ENCODE measurements at regions not wholly inside any gene's neighbourhood (a gene's known extent, or its start where the extent isn't known, plus 50 kb on each side); places are given as distances from the start of the nearest gene placed in this dataset.
"Not testable (repeated sequence)": the region's sequence is repeated elsewhere in the genome, so short reads cannot be mapped to it uniquely, and the experiment has no call there.

DNA sequence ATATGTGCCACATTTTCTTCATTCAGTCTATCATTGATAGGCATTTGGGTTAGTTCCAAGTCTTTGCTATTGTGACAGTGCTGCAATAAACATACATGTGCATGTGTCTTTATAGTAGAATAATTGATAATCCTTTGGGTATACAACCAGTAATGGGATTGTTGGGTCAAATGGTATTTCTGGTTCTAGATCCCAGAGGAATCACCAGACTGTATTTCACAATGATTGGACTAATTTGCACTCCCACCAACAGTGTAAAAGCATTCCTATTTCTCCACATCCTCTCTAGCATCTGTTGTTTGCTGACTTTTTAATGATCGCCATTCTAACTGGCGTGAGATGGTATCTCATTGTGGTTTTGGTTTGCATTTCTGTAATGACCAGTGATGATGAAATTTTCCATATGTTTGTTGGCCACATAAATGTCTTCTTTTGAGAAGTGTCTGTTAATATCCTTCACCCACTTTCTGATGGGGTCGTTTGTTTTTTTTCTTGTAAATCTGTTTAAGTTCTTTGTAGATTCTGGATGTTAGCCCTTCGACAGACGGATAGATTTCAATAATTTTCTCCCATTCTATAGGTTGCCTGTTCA, 801.3 kb upstream of the ADAMTS5 start:
- not testable (repeated sequence) for DNase-seq (ENCODE audit: low spot score)

DNA sequence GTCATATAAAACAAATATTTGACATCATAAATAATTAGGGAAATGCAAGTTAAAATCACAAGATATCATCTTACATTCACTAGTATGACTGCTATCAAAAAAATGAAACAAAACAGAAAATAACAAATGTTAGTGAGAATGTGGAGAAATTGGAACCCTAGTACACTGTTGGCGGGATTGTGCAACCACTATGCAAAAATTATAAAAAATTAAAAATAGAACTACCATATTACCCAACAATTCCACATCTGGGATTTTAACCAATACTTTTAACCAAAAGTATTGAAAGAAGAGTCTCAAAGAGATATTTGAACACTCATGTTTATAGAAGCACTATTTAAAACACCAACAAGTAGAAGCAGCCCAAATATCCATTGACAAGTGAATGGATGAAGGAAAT, 797.2 kb upstream of the ADAMTS5 start:
- no peak for DNase-seq (ENCODE audit: low spot score)

DNA sequence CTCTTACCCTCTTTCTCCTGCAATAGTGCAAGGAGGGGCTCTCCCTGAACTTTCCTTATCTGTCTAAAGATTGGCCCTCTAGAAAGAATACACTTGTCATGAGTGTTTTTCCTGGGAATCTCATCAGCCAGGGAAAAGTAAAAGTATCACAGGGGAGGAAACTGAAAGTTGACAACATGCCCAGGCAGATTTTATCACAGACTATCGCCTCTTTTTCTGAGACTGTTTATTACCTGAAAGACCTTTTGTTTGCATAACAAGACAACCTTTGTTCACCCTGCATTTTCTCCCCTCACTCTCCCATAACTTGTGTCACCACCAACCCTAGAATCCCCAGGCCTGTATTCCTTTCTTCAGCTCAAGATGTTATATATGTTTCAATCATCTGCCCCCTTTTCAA, 794.7 kb upstream of the ADAMTS5 start:
- DNase-seq (ENCODE audit: low spot score) = no peak

DNA sequence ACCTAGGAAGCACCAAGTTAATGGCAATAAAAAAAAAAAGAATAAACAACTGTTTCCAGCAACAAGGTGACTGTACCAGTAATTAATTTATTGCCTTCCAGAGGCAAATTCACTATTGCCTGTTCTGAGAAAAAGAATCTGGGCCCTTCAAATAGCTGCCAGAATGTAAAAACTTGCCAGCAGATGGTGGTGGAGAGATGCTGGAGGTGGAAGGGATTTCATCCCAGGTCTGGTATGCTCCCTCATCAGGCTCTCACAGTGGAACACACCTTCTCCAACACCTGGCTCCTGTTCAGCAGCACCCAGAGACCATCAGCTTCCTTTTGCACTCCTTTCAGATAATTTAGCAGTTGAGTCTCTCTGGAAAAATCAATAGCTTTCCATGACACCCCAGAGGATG, 792.9 kb upstream of the ADAMTS5 start:
- no peak for DNase-seq (ENCODE audit: low spot score)

DNA sequence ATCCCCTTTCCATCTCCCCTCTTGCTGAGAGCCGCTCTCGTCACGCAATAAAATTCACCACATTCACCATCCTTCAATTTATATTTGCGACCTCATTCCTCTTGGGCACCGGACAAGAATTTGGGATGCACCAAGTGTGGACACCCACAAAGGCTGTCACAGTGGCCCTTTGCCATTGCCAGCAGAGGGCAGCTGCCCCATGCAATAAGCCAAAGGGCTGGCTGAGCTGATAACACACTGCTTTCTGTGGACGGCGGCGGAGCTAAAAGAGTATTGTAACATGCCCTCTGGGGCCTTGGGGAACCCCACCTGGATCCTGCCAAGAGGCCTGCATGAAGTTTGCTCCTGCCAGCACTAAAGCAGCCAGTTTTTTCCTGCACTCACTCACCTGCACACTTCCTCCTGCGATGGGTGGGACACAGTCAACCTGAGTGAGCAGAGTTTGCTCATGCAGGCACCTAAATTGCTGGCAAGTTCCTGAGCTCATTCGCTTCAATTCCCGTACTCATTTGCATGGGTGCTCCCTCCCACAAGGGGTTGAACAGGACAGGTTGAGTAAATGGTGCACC, 792.3 kb upstream of the ADAMTS5 start:
- DNase-seq (ENCODE audit: low spot score) = no peak

DNA sequence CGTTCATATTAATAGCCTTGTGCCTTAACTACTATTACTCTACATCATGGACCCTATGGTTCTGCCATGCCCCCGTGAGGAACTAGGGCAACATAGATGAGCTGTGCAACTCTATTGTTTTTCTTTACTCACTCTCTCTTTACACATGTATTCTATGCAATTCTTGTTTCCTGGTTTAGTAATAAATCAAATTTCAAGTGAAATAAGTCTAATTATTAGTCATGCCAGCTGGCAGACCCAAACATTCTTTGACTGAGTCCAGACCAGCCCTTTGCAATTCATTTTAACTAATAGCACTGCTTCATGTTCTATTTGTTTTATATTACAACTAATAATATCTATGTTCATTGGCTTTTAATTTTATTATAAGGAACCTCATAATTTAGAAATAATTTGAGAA, 789.3 kb upstream of the ADAMTS5 start:
- no peak for DNase-seq (ENCODE audit: low spot score)

DNA sequence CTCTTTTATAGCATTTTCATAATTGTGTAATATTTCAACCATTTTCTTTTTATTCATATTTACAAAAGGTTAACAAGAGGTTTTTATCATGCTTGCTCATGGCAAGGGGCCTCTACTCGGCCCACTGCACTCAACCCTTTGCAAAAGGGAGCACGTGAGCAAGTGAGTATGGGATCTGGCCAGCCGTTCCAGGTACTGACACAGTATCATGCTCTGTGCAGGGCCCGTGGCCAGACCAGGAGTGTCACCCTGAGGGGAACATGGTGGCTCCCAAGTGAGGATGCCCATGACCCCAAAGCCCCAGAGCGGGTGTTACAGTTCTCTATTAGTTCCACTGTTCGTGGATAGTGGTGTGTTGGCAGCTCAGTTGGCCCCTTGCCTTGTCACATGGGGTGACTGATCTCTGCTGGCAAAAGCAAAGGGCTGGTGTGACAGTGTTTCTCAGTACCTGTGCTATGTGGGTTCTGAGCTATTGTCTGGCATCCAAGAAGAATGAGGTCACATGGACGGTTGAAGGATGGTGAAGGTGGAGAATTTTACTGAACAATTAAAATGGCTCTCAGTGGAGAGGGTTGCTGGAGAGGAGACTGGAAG, 777.2 kb upstream of the ADAMTS5 start:
- DNase-seq (ENCODE audit: low spot score) = no peak

DNA sequence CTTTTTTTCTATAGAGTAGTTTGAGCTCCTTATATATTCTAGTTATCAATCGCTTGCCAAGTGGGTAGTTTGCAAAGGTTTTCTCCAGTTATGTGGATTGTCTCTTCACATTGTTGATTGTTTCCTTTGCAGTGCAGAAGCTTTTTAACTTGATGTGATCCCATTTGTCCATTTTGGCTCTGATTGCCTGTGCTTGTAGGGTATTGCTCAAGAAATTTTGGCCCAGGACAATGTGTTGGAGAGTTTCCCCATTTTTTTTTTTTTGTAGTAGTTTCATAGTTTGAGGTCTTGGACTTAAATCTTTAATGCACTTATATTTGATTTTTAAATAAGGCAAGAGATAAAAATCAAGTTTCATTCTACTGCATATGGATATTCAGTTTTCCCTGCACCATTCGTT, 774.8 kb upstream of the ADAMTS5 start:
- no peak for DNase-seq (ENCODE audit: low spot score)

DNA sequence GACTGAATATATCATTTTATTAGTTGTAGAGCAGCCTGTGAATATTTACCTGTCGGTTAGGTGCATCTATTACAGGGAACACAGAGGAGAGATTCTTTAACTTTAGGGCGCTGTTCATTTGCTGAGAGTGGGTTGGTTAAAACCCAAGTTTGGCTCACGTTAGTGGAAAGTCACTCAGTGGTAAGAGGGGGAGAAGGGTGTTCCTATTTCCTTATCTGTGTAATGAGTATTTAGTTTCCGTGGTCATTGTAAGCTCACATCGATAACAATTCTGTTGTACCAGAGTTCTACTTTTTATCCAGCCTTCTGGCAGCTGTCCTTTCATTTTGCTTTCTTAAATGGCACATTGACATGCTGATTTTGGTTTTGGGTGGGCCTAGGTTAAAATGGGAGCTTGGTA, 773.2 kb upstream of the ADAMTS5 start:
- no peak for DNase-seq (ENCODE audit: low spot score)

DNA sequence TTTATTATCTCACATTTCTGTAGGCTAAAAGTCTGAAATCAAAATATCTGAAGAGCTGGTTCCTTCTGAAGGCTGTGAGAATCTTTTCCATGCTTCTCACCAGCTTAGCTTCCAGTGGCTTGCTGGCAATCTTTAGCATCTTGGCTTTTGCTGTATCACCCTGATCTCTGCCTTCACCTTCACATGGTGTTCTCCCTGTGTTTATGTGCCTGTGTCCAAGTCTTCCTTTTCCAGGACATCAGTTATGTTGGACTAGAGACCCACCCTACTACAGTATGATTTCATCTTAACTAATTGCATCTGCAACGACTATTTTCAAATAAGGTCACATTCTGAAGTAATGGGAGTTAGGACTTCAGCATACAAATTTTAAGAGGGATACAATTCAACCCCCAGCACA, 772.3 kb upstream of the ADAMTS5 start:
- DNase-seq (ENCODE audit: low spot score) = no peak

DNA sequence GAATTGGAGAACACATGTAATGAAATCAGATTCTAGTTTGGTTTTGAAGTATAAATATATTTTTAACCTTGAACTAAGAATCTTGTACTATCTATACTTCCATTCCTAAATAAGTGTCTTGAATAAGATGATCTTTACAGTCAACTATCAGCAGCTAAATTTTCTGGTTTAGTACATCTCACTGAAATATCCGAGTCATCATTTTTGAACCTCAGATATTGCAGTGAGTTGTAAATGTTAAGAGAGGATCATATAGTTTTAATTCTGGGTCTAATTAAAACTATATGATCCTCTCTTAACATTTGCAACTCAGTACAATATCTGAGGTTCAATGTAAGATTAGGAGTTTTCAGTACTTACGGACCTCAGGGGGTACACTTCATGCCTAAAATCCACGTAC, 768.8 kb upstream of the ADAMTS5 start:
- DNase-seq (ENCODE audit: low spot score) = no peak

DNA sequence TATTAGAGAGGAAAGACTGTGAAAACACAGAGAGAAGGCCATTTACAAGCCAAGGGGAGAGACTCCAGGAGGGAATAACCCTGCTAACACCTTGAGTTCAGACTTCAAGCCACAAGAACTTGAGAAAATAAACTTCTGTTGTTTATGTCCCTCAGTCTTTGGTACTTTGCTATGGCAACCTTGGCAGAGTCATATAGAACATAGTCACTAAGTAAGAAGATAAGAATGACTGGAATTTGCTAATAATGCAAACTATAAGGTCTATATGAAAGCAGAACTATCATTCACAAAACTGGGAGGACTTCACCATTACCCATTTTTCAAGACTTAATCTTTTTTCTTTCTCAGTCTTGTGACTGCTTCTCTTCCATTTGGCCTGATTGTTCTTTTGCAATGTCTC, 767.3 kb upstream of the ADAMTS5 start:
- no peak for DNase-seq (ENCODE audit: low spot score)

DNA sequence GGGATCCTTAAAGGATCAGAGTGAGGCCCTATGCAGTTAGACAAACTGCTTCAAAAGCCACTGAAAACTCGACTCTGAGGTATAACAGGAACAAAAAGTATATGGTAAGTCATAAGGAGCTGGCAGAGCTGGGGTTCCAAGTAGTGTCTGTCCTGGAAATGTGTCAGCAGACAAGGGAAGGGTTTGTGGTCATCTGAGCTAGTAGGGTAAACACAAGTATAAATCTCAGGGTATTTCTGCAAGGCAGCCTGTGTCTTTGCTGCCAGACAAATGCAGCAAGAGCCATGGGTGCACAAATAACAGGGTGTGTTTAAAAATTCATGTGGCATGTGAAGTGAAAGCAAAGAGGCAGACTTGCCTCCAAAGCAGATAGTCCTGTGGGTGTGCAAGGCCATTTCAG, 759.0 kb upstream of the ADAMTS5 start:
- DNase-seq (ENCODE audit: low spot score) = no peak

DNA sequence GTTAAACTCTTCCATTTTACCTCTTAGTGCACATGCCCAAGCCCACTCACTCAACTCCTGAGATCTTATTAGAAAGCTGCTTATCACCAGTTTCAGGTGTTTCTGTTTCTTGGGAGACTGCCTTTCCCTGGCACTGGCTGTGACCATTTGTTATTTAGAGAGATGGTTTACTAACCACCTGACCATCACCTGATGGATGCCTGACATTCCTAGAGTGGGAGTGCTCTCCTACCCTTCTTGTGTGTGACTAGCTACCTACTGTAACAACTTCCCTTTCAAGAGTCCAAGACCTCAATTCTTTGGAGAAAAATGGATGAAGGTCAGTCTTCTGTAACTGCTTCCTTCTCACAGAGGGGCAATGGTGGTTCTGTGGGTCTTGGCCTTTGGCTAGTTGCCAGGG, 755.2 kb upstream of the ADAMTS5 start:
- no peak for DNase-seq (ENCODE audit: low spot score)

DNA sequence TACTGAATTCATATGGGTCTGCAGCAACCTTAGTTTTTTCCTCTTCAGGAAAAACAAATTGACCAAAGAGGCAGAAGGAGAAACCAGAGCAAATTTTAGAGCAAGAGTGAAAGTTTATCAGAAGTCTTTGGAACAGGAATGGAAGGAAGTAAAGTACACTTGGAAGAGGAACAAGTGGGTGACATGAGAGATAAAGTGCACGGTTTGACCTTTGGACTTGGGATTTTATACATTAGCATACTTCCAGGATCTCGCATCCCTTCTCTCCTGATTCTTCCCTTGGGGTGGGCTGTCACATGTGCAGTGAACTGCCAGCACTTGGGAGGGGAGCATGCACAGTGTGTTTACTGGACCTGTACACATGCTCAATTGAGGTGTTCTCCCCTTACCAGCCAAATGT, 754.8 kb upstream of the ADAMTS5 start:
- DNase-seq (ENCODE audit: low spot score) = no peak

DNA sequence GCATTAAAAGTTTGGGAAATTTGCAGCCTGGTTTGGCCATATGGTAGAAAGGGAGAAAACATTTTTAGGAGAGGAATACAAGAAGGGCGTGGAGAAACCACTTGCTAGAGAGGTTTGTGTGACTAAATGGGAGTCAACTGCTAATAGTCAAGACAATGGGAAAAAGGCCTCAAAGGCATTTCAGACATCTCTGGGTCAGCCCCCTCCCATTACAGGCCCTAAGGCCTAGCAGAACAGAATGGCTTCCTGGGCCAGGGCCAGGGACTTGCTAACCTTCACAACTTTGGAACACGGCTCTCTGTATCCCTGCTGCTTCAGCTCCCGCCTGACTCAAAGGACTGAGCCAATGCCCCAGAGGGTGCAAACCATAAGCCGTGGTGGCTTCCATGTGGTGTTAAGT, 752.3 kb upstream of the ADAMTS5 start:
- DNase-seq (ENCODE audit: low spot score) = no peak

DNA sequence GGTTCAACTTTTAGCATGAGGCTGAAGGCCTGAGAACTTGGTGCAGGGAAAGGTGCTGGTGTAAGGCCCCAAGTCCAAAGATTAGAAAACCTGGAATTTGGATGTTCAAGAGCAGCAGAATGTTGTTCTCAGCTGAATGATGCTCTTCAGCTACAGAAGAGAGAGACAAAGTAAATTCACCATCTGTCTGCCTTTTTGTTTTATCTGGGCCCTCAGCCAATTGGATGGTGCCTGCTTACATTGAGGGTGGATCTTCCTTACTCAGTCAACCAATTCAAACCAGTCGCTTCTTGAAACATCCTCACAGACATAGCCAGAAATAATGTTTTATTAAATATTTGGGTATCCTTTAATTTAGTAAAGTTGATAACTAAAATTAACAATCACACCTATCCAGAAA, 748.2 kb upstream of the ADAMTS5 start:
- DNase-seq (ENCODE audit: low spot score) = no peak

DNA sequence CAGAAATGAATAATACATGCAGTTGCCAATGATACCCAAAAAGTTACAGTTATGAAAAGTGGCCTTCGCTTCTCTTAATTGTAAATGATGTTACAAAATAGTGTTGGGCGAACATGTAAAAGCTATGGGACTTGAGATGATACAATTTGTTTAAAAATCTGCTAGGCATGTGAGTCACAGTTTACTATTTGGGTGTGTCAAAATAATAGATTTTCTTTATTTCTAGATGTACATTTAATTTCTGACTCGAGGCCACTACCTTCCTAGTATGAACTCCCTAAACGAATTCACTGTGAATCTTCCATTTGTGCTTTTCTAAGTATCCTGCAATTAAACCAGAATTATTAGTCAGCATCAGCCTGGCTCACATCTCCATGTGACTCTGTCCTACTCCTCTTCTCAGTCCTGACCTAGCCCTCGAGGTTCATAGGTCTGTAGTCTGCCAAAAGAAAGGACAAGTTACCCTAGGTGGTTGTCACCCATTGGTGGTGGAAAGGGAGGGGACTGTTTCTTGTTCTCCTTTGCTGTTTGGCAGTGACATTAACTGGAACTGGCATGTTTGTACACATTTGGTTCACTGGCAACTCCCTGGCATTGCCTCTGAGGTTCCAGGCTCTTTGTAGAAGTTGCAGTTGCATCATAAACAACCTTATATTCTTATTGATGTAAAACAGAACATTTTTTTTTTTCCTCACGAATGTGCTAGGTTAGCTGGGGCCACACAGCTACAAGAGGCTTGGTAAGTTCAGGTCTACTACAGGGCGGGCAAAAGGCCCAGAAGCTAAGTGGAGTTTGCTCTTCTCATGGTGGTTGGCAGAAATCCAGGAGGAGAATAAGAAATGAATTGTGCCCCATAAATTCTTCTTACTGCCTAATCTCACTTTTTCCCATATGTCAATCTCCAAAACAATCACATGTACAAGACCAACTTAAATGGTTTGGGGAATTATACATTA, 746.5 kb upstream of the ADAMTS5 start:
- DNase-seq (ENCODE audit: low spot score) = no peak

DNA sequence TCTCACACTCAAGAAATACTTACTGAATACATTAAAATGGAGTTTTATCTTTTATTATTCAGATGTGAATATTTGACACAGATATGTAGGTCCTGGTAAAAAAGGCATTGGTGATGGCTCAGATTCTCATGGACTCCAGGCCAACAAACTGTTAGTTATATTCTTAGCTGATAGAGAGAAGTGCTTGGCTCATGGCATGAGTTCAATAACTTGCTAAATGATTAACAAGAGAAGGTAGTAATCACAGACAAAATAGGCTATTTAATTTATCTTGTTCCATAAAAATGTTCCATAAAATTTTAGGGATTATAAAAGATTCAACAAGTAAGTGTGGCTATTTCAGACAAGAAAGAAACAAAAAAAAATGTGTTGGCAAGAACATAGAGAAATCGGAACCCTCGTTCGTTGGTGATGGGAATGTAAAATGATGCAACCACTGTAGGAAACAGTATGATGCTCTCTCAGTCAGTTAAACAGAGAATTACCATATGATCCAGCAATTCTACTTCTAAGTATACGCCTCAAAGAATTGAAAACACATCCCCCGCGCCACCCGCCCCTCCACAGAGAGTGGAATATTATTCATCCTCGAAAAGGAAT, 737.8 kb upstream of the ADAMTS5 start:
- no peak for DNase-seq (ENCODE audit: low spot score)

DNA sequence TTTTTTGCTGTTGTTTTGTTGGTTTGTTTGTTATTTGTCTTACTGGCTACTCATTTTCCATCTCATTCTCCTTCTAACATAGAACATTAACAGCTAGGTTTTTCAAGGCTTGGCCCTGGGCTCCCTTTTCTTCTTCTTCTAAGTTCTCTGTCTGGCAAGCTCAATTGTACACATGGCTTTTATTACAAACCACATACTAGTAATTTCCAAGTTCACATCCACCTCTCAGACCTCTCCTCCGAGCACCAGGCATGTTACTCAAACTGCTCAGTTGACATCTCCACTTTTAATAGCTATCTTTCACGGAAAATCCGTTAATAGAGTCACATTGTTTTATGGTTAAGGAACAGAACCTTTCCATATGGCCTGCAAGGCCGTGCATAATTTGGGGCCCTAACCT, 736.9 kb upstream of the ADAMTS5 start:
- DNase-seq (ENCODE audit: low spot score) = no peak

DNA sequence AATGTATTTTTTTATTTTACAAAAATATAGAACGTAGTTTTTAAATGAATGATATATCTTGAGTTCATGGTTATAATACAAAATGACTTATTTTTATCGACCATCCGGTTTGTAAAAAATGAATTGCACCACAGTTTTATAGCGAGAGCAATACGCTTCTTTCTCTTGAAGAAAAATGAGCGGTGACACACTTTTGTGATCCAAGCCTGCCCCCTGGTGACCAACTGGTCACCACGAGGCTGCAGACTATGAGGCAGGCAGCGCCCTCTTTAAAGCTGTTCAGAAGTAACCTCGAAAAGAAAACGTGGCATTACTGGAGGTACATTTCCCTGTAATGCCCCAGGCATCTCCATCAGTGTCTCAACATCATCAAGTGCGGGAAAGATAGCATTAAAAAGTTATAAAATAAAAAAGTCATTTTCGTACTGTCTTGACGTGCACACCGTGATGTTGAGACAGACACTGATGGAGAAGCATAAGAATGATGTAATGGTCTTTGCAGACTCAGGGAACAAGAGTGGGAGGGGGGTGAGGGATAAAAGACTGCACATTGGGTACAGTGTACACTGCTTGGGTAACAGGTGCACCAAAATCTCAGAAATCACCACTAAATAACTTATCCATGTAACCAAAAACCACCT, 734.2 kb upstream of the ADAMTS5 start:
- DNase-seq (ENCODE audit: low spot score) = peak; percentile 28

DNA sequence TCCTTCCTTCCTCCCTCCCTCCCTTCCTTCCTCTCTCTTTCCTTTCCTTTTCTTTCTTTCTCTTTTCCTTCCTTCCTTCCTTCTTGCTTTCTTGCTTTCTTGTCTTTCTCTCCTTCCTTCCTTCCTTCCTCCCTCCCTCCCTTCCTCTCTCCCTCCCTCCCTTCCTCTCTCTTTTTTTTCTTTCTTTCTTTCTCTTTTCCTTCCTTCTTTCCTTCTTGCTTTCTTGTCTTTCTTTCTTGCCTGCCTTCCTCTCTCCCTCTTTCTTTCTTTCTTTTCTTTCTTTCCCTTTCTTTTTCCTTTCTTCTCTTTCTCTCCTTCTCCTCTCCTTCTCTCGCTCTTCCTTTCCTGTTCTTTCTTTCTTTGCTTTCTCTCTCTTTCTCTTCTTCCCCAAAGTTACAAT, 728.4 kb upstream of the ADAMTS5 start:
- DNase-seq (ENCODE audit: low spot score) = no peak
